H9 (cell line): ENCODE measurements at regions not wholly inside any gene's neighbourhood (a gene's known extent, or its start where the extent isn't known, plus 50 kb on each side); places are given as distances from the start of the nearest gene placed in this dataset.

Source experiments
- DNase-seq: peaks from one replicate; pipeline ENCODE4 v3.0.0-alpha.2; 2017
- H2AFZ ChIP-seq: one replicate; pipeline ENCODE4 v1.6.1; 2013; ENCODE audit warnings: mild to moderate bottlenecking, low read length, control low read depth, moderate library complexity
- H2AK5ac ChIP-seq: 2 replicates; pipeline ENCODE4 v1.6.1; 2013; ENCODE audit warnings: low read length, control low read depth, mixed read lengths; ENCODE audit not compliant: insufficient read length
- H2BK120ac ChIP-seq: one replicate; pipeline ENCODE4 v1.6.1; 2013; ENCODE audit warnings: low read depth, mild to moderate bottlenecking, low read length, control low read depth, inconsistent platforms; ENCODE audit not compliant: poor library complexity, severe bottlenecking
- H2BK12ac ChIP-seq: 2 replicates; pipeline ENCODE4 v1.6.1; 2013; ENCODE audit warnings: low read length, control low read depth, mixed read lengths, low read depth; ENCODE audit not compliant: insufficient read length
- H2BK15ac ChIP-seq: 2 replicates; pipeline ENCODE4 v1.6.1; 2013; ENCODE audit warnings: low read depth, low read length, control low read depth
- H2BK20ac ChIP-seq: one replicate; pipeline ENCODE4 v1.6.1; 2013; ENCODE audit warnings: low read depth, mild to moderate bottlenecking, low read length, control low read depth, inconsistent platforms; ENCODE audit not compliant: poor library complexity, severe bottlenecking
- H2BK5ac ChIP-seq: 2 replicates; pipeline ENCODE4 v1.6.1; 2013; ENCODE audit warnings: low read length, control low read depth, mixed read lengths; ENCODE audit not compliant: insufficient read length
- H3K14ac ChIP-seq: 2 replicates; pipeline ENCODE4 v1.6.1; 2013; ENCODE audit warnings: low read length, control low read depth; ENCODE audit not compliant: insufficient read depth
- H3K18ac ChIP-seq: 2 replicates; pipeline ENCODE4 v1.6.1; 2013; ENCODE audit warnings: low read depth, mild to moderate bottlenecking, mixed read lengths, low read length, control low read depth; ENCODE audit not compliant: insufficient read length
- H3K23ac ChIP-seq: 2 replicates; pipeline ENCODE4 v1.6.1; 2013; ENCODE audit warnings: low read length, control low read depth, mixed read lengths, low read depth; ENCODE audit not compliant: insufficient read length
- H3K23me2 ChIP-seq: 2 replicates; pipeline ENCODE4 v1.6.1; 2013; ENCODE audit warnings: low read depth, mild to moderate bottlenecking, mixed read lengths, low read length, control low read depth; ENCODE audit not compliant: insufficient read length, poor library complexity, severe bottlenecking
- H3K27ac ChIP-seq: 2 replicates; pipeline ENCODE4 v1.5.1; 2013; ENCODE audit warnings: low read length, control low read depth, mixed read lengths, low read depth; ENCODE audit not compliant: insufficient read length
- H3K27me3 ChIP-seq: 2 replicates; pipeline ENCODE4 v1.6.1; 2013; ENCODE audit warnings: low read length, control low read depth, inconsistent platforms; ENCODE audit not compliant: insufficient read depth
- H3K4ac ChIP-seq: 2 replicates; pipeline ENCODE4 v1.6.1; 2013; ENCODE audit warnings: low read depth, mild to moderate bottlenecking, control low read depth, inconsistent platforms, low read length, moderate library complexity
- H3K4me1 ChIP-seq: 2 replicates; pipeline ENCODE4 v1.6.1; 2013; ENCODE audit warnings: low read length, control low read depth, inconsistent platforms; ENCODE audit not compliant: insufficient read depth
- H3K4me2 ChIP-seq: 2 replicates; pipeline ENCODE4 v1.6.1; 2013; ENCODE audit warnings: low read length, control low read depth, mixed read lengths; ENCODE audit not compliant: insufficient read length, insufficient read depth
- H3K56ac ChIP-seq: 2 replicates; pipeline ENCODE4 v1.6.1; 2013; ENCODE audit warnings: low read depth, mild to moderate bottlenecking, mixed read lengths, low read length, control low read depth; ENCODE audit not compliant: insufficient read length
- H3K79me1 ChIP-seq: 2 replicates; pipeline ENCODE4 v1.6.1; 2013; ENCODE audit warnings: low read depth, mild to moderate bottlenecking, moderate library complexity, low read length, control low read depth, inconsistent platforms; ENCODE audit not compliant: insufficient read depth, poor library complexity, severe bottlenecking
- H3K79me2 ChIP-seq: 2 replicates; pipeline ENCODE4 v1.6.1; 2013; ENCODE audit warnings: low read length, control low read depth, inconsistent platforms; ENCODE audit not compliant: insufficient read depth
- H3K9ac ChIP-seq: 2 replicates; pipeline ENCODE4 v1.6.1; 2013; ENCODE audit warnings: low read length, control low read depth, mixed read lengths; ENCODE audit not compliant: insufficient read length; ENCODE audit errors: extremely low read depth
- H3K9me3 ChIP-seq: one replicate; pipeline ENCODE4 v1.6.1; 2013; ENCODE audit warnings: low read depth, low read length, inconsistent platforms; ENCODE audit not compliant: control insufficient read depth
- H3T11ph ChIP-seq: one replicate; pipeline ENCODE4 v1.6.1; 2013; ENCODE audit warnings: mild to moderate bottlenecking, low read length, control low read depth, inconsistent platforms
- H4K20me1 ChIP-seq: one replicate; pipeline ENCODE4 v1.6.1; 2013; ENCODE audit not compliant: control insufficient read depth, insufficient read length, insufficient read depth
- H4K5ac ChIP-seq: 2 replicates; pipeline ENCODE4 v1.6.1; 2013; ENCODE audit warnings: low read depth, mild to moderate bottlenecking, mixed read lengths, low read length, control low read depth; ENCODE audit not compliant: insufficient read length
- H4K8ac ChIP-seq: replicated peaks from 2 replicates; pipeline ENCODE4 v1.6.1; 2013; ENCODE audit warnings: low read length, control low read depth, mixed read lengths, low read depth; ENCODE audit not compliant: insufficient read length
- H4K91ac ChIP-seq: 2 replicates; pipeline ENCODE4 v1.6.1; 2013; ENCODE audit warnings: low read depth, mild to moderate bottlenecking, moderate library complexity, mixed read lengths, low read length, control low read depth; ENCODE audit not compliant: insufficient read length
- H3K27ac Mint-ChIP-seq, 3 experiments: 2 replicates in 2 of 3; 3 replicates in 1 of 3; pipeline ENCODE4 v1.8.0; 2020 to 2021; ENCODE audit warnings: mixed read lengths in 3 of 3, mild to moderate bottlenecking in 1 of 3, moderate library complexity in 1 of 3
- H3K27me3 Mint-ChIP-seq: 2 replicates; pipeline ENCODE4 v1.8.0; 2021; ENCODE audit warnings: low read depth, mild to moderate bottlenecking, moderate library complexity, mixed read lengths
- H3K36me3 Mint-ChIP-seq, 3 experiments: 2 replicates in 2 of 3; 3 replicates in 1 of 3; pipeline ENCODE4 v1.8.0; 2020 to 2021; ENCODE audit warnings: low read depth in 3 of 3, mixed read lengths in 3 of 3; ENCODE audit not compliant: insufficient read depth in 1 of 3
- H3K4me1 Mint-ChIP-seq, 2 experiments: 2 replicates each; pipeline ENCODE4 v1.8.0; 2020; ENCODE audit warnings: mixed read lengths in 2 of 2
- H3K4me3 Mint-ChIP-seq, 2 experiments: 2 replicates in 1 of 2; 3 replicates in 1 of 2; pipeline ENCODE4 v1.8.0; 2020 to 2021; ENCODE audit warnings: mild to moderate bottlenecking in 2 of 2, mixed read lengths in 2 of 2, moderate library complexity in 1 of 2
- H3K9me3 Mint-ChIP-seq, 2 experiments: 2 replicates in 1 of 2; 3 replicates in 1 of 2; pipeline ENCODE4 v1.8.0; 2020; ENCODE audit warnings: mild to moderate bottlenecking in 2 of 2, mixed read lengths in 2 of 2, moderate library complexity in 1 of 2
- WGBS: extraction: QIAGEN DNeasy Blood & Tissue Kit; methylation state at CpG from one replicate; pipeline ENCODE4 v1.1.7; 2013; ENCODE audit warnings: missing lambda C conversion rate, low lambda C conversion rate, mixed read lengths; ENCODE audit not compliant: insufficient read length; ENCODE audit errors: extremely low coverage; 5-methylcytosine and 5-hydroxymethylcytosine counted together
- TF ChIP-seq, protein P1 (sequence below): fragments of 200-600 bp; sonication (generic); conservative IDR thresholded peaks from 3 replicates; pipeline ENCODE4 v1.8.0; 2021; ENCODE audit warnings: antibody characterized with exemption, mild to moderate bottlenecking

DNA sequence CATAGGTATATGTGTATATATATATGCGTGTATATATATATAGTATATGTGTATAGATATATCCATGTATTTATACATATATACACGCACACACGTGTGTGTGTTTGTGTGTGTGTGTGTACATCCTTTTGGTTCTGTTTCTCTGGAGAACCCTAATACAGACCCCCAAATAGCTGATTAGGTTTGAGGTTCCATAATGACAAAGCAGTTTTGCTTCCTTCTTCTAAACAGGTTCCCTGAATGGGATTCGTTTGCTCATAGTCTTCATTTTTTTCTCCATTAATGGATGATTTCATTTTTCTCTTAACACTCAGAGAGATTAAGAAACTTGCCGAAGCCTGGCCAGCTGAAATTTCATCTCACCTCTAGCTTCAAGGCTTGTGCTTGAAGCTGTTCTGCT lies 234.0 kb upstream of the BCOR start:
- Histone ChIP-seq H3K27ac (no peak overlapping the region), H3K23ac (no peak overlapping the region), H3K27me3 (no peaks in the 10 kb centered on the region), H3K18ac (no peak overlapping the region), H3K14ac (no peak overlapping the region), H2BK20ac (no peak overlapping the region), H3K56ac (no peak overlapping the region), H4K8ac (no peak overlapping the region), H2BK120ac (no peak overlapping the region), H3K9ac (no peak overlapping the region), H3K79me2 (no peaks in the 10 kb centered on the region), H3K4me2 (no peak overlapping the region), H3K9me3 (no peaks in the 10 kb centered on the region), H3K4me1 (no peaks in the 10 kb centered on the region), H2AK5ac (no peak overlapping the region), H4K91ac (no peak overlapping the region), H3K23me2 (no peaks in the 10 kb centered on the region), H2BK12ac (no peak overlapping the region), H4K5ac (no peak overlapping the region), H3K79me1 (no peaks in the 10 kb centered on the region), H2BK5ac (no peak overlapping the region), H2AFZ (no peak overlapping the region), H4K20me1 (no peaks in the 10 kb centered on the region), H3K4ac (no peak overlapping the region), H3T11ph (no peak overlapping the region), H2BK15ac (no peak overlapping the region)
- peaks cover 0 to 5% (median 4%) of the 10 kb centered on the region in 3 experiments; a peak in 4 of 7 replicates for H3K36me3 Mint-ChIP-seq
- DNase-seq: no peak
- no CpG with 5 or more reads among the region's 5 CpGs for WGBS
- H3K27ac Mint-ChIP-seq: no peak overlapping the region
- peaks cover 4% of the 10 kb centered on the region; the same call in 1 of the 2 replicates for H3K27me3 Mint-ChIP-seq
- no peak overlapping the region for H3K4me3 Mint-ChIP-seq
- peaks cover 68 to 71% of the 10 kb centered on the region in 2 experiments for H3K9me3 Mint-ChIP-seq
- peaks cover 6 to 12% of the 10 kb centered on the region in 2 experiments for H3K4me1 Mint-ChIP-seq
- TF ChIP-seq, protein P1, sequence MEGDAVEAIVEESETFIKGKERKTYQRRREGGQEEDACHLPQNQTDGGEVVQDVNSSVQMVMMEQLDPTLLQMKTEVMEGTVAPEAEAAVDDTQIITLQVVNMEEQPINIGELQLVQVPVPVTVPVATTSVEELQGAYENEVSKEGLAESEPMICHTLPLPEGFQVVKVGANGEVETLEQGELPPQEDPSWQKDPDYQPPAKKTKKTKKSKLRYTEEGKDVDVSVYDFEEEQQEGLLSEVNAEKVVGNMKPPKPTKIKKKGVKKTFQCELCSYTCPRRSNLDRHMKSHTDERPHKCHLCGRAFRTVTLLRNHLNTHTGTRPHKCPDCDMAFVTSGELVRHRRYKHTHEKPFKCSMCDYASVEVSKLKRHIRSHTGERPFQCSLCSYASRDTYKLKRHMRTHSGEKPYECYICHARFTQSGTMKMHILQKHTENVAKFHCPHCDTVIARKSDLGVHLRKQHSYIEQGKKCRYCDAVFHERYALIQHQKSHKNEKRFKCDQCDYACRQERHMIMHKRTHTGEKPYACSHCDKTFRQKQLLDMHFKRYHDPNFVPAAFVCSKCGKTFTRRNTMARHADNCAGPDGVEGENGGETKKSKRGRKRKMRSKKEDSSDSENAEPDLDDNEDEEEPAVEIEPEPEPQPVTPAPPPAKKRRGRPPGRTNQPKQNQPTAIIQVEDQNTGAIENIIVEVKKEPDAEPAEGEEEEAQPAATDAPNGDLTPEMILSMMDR: no peak
